ENCODE measurements at regions not wholly inside any gene's neighbourhood (a gene's known extent, or its start where the extent isn't known, plus 50 kb on each side); places are given as distances from the start of the nearest gene placed in this dataset.

DNA sequence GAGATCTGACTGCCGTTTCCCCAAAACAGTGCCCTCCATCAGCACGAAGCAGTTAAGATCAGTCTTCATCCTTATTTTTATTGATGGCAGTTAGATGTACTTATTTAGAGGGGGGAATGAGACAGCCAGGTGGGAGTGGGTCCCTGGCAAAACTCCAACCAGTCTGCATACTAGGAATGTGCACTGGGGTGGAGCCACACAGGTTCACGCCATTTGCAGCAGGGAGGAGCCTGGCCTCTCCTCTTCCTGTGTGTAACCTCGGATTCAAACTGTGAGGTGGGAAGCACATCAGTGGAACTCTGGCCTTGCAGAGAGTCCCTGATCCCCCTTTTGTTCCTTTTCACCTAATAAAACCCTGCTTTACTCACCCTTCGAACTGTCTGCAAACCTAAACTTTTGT lies 987.7 kb upstream of the GRIA3 start:
- no peak for DNase-seq (ENCODE audit: low read depth in 1 of 2, low spot score in 1 of 2)

DNA sequence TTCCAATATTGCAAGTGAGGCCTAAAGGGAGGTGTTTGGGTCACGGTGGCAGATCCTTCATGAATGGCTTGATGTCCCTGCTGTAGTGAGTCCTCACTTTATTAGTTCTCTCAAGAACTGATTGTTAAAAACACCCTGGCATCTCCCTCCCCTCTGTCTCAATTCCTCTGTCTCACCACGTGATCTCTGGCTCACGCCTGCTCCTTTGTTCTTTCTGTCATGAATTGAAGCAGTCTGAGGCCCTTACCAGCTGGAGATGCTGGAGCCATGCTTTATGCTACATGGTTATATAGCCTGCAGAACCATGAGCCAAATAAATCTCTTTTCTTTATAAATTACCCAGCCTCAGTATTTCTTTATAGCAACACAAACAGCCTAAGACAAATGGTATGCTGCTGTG lies 980.7 kb upstream of the GRIA3 start:
- no peak for TF ChIP-seq CTCF (IDR thresholded peaks at IDR 0.05; ENCODE audit: low read depth, low read length)
- H3K9me3 ChIP-seq (ENCODE audit: low read depth) = no peaks in the 10 kb centered on the region

More for the DNA sequence above, 987.7 kb upstream of the GRIA3 start:
- Histone ChIP-seq H3K9me3 (ENCODE audit: low read depth) (no peaks in the 10 kb centered on the region), H3K4me1 (ENCODE audit: low read depth) (no peaks in the 10 kb centered on the region), H3K27ac (no peak overlapping the region), H3K27me3 (no peaks in the 10 kb centered on the region), H3K36me3 (no peaks in the 10 kb centered on the region), H3K4me3 (no peak overlapping the region)
- TF ChIP-seq CTCF (IDR thresholded peaks at IDR 0.05; ENCODE audit: low read depth, low read length) = no peak

GRCh38 chrX:122218666-122219065 lies 965.4 kb upstream of the GRIA3 start:
- no peak overlapping the region for H3K27ac ChIP-seq
- no peak for DNase-seq (ENCODE audit: low read depth in 1 of 2, low spot score in 1 of 2)
- no peak for TF ChIP-seq CTCF (IDR thresholded peaks at IDR 0.05; ENCODE audit: low read depth, low read length)

More for the DNA sequence above, 980.7 kb upstream of the GRIA3 start:
- no peaks in the 10 kb centered on the region for H3K4me1 ChIP-seq (ENCODE audit: low read depth)
- H3K4me3 ChIP-seq = no peak overlapping the region
- no peaks in the 10 kb centered on the region for H3K36me3 ChIP-seq
- no peak overlapping the region for H3K27ac ChIP-seq
- H3K27me3 ChIP-seq = no peaks in the 10 kb centered on the region
- DNase-seq (ENCODE audit: low read depth in 1 of 2, low spot score in 1 of 2) = no peak

DNA sequence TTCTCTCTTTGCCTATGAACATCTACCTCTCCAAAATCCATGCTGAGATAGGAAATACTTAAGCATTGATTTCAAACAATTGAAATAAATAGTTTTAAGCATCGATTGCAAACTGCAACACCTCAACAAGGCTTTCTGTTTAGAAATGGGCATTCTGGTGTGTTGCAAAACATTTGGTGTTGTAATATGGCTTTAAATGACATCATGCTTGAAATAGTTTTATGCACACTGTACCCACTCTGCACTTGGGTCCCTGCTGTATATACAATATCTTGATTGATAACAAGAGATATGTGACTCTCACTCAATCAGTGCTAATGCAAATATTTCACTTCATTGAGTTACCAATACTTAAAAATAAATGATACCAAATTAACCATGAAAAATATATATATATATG lies 964.9 kb upstream of the GRIA3 start:
- Histone ChIP-seq H3K36me3 (no peaks in the 10 kb centered on the region), H3K4me3 (no peak overlapping the region), H3K27ac (no peak overlapping the region), H3K9me3 (ENCODE audit: low read depth) (no peaks in the 10 kb centered on the region), H3K4me1 (ENCODE audit: low read depth) (no peaks in the 10 kb centered on the region), H3K27me3 (peaks cover 31% of the 10 kb centered on the region)
- no peak for TF ChIP-seq CTCF (IDR thresholded peaks at IDR 0.05; ENCODE audit: low read depth, low read length)
- no peak for DNase-seq (ENCODE audit: low read depth in 1 of 2, low spot score in 1 of 2)

More at GRCh38 chrX:122218666-122219065, 965.4 kb upstream of the GRIA3 start:
- Histone ChIP-seq H3K36me3 (no peaks in the 10 kb centered on the region), H3K4me3 (no peak overlapping the region), H3K4me1 (ENCODE audit: low read depth) (no peaks in the 10 kb centered on the region), H3K9me3 (ENCODE audit: low read depth) (no peaks in the 10 kb centered on the region), H3K27me3 (peaks cover 27% of the 10 kb centered on the region)

DNA sequence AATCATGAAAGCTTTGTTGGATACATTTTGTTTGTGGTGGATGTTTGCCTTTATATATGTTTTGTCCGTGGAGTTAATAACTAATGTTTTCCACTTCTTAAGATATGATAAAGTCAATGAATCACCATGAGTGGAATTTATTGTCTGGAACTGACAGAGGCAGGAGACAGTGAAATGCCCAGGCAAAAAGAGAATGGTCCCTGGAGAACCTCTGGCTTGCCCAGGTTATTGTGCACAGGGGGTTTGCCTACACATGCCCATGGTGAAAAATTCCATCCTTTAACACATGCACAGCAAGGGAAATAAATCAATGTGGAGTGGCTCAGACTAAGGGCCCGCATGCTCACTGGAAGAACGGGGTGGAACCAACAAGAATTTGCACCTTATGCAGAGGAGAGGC lies 964.3 kb upstream of the GRIA3 start:
- Histone ChIP-seq H3K4me3 (no peak overlapping the region), H3K4me1 (ENCODE audit: low read depth) (no peaks in the 10 kb centered on the region), H3K27me3 (peaks cover 34% of the 10 kb centered on the region), H3K9me3 (ENCODE audit: low read depth) (no peaks in the 10 kb centered on the region), H3K36me3 (no peaks in the 10 kb centered on the region), H3K27ac (no peak overlapping the region)
- no peak for TF ChIP-seq CTCF (IDR thresholded peaks at IDR 0.05; ENCODE audit: low read depth, low read length)
- DNase-seq (ENCODE audit: low read depth in 1 of 2, low spot score in 1 of 2) = no peak

Measured in cardiac muscle cell (in vitro differentiated cells and primary cell).